ENCODE measurements at regions not wholly inside any gene's neighbourhood (a gene's known extent, or its start where the extent isn't known, plus 50 kb on each side); places are given as distances from the start of the nearest gene placed in this dataset.

- no peak for DNase-seq
Measured at GRCh38 chr21:43302769-43303168, 124.2 kb downstream of the SIK1 start.

GRCh38 chr21:43302062-43302700 is 124.8 kb downstream of the SIK1 start:
- no peak for DNase-seq

DNA sequence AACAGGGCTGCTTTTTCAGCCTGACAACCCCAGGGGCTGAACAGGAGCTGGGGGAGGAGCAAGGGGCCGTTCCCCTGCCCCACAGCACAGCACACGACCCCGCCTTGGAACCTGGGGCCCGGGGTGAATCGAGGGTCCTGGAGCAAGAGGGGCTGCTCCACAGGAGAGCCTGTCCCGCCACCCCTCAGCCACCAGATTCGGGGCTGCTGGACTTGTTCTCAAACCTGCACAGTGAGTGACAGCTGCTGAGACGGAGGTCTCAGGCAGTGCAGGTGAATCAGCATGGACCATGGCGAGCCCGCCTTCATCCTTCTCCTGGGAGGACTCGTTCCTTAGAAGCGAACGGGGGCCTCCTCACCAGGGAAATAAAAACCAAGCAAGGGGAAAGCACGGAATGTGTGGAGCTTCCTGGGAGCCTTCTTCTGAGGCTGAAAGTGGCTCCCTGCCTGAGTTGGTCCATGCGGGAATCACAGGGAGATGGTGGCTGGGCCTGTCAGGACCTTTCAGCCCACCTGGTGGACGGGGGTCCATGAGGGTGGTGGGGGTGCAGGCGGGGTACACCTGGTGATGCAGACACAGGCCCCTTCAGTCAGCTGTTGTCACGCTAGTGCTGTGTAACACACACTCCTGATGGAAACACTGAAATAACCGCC is 125.4 kb downstream of the SIK1 start:
- DNase-seq = no peak

- peak; percentile 38 for DNase-seq
Measured at GRCh38 chr21:43300496-43301408, 126.2 kb downstream of the SIK1 start.

- no peak for DNase-seq
Measured at GRCh38 chr21:43299441-43300277, 127.3 kb downstream of the SIK1 start.

GRCh38 chr21:43298546-43299440 is 128.1 kb downstream of the SIK1 start:
- no peak for DNase-seq

DNA sequence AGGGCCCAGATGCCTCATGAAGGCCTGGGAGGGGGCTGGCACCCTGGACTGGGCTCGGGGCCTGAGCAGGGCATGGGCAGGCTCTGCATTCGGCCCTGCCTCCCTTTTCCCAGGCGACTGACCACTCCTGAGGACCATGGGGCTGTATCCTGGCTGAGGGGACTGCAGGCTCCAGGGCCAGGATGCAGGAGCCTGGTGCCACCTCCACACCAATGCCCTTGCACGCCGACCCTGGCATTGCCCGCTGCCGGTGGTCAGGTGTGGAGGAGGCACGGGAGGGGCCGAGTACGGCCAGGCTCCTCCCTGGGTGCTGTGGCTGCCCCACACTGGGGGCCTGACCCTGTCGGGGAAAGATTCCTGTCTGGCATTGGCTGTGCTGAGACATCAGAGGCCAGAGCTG is 128.9 kb downstream of the SIK1 start:
- DNase-seq = no peak

GRCh38 chr21:43297391-43297981 is 128.7 kb downstream of the CRYAA start:
- no peak for DNase-seq

GRCh38 chr21:43295066-43295958 is 126.5 kb downstream of the CRYAA start:
- no peak for DNase-seq

GRCh38 chr21:43294194-43294902 is 125.5 kb downstream of the CRYAA start:
- DNase-seq = no peak

DNA sequence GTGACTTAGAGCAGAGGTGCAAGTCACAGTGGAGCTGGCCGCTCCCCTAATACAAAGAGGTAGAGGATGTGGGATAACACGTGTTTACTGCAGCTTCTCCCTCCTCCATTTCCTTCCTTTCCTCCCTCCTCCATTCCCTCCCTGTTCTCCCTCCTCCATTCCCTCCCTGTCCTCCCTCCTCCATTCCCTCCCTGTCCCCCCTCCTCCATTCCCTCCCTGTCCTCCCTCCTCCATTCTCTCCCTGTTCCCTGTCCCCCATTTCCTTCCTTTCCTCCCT is 124.0 kb downstream of the CRYAA start:
- no peak for DNase-seq

DNA sequence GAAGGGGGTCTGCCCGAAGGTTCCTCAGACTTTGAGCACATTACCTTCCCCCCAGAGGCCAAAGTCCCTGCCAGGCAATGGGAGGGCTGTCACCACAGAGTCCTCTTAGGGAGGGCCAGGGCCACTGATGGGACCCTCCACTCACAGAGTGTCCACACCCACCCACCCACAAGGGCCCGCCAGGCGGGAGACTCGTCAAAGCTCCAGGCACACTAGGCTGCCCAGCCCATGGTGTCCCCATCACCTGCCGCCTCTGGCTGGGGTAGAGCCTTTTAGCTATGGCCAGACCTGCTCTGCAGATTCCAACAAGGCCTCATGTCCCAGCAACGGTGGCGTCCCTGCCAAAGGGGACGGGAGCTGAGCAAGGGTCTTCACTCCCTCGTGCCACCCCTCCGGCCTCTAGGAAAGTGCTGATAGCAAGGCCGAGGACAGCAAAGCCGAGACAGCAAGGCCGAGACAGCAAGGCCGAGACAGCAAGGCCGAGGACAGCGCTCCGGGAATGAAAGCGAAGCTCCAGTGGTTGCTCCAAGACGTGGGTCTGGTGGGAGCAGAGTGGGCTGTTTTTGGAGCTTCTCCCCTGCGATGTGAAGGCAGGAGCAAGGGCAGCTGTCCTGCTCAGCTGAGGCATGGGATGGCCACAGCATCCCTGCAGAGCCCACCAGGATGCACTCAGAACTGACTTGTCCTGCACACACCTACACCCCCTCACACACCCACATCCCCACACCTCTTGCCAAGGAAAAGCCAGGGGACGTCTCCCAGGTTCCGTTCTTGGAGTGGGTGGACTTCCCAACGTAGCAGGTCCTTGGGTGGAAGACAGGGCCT is 123.4 kb downstream of the CRYAA start:
- DNase-seq = no peak

GRCh38 chr21:43291347-43291950 is 122.6 kb downstream of the CRYAA start:
- no peak for DNase-seq

DNA sequence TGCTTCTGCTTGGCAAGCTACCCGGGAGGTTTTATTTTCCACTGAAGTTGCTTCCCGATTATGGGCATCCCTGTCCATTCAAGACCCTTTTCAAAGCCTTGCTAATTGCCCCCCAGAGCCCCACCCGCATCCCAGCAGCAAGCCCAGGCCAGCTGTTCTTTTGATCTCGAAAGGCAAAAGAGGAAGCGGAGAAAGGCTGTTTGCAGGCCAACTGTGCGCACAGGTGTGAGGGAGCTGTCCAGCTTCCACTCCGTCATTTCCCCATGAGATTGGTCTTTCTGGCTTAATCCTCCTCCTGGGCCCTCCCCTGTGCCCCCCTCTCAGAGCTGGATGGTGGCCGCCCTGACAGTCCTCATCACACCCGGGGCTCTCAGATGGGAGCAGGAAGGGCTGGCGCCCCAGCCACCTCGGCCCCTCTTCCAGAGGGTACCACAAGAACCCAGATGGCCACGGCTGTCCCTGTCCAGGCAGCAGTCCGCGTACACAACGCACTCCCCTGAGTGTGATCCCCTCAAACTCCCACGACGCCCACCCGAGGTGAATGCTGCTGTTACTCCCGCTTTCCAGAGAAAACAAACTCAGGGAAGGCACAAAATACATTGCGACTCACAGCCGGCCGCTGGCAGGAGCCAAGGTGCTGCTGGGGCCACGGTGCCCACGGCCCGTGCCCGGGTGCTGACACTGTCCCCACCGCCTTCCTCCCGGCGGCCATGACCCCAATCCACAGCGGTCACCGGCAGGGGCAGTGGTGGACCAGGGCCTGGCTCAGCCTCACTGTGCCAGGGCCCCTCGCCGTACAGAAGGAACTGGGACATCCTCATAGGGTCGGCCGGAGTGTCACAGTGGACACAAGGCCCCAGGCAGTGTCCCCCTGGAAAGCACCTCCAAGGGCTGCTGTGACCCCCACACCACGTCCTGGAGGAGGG is 121.9 kb downstream of the CRYAA start:
- no peak for DNase-seq

GRCh38 chr21:43289966-43290365 is 121.2 kb downstream of the CRYAA start:
- no peak for DNase-seq

DNA sequence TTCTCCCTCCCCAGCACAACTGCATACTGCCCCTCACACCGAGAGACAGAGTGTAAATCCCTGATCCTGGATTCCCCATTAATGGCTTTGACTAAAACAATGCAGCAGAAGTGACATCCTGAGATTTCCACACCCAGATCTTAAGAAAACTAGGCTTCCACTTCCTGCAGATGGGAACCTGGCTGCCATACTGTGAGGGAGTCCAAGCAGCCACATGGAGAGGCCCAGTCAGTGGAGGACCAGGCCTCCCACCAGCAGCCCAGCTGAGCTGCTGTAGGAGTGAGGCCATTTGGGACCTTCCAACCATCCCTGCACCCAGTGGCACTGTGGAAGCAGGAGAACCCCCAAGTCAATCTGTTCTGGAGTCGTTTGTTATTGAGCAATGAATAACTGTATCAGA is 120.6 kb downstream of the CRYAA start:
- DNase-seq = no peak

Data from left kidney (tissue), 1 donor.